Stomach (tissue), 8 donors: ENCODE measurements at regions not wholly inside any gene's neighbourhood (a gene's known extent, or its start where the extent isn't known, plus 50 kb on each side); places are given as distances from the start of the nearest gene placed in this dataset.

Experiments
- DNase-seq, 2 donors: peaks; one replicate each; pipeline versions ENCODE4 v3.0.0 to v3.0.0-alpha.2; 2013 to 2019
- H3K27ac ChIP-seq, 5 donors: fragments of 200-600 bp in 4 of 5; sonication (generic) in 4 of 5; one replicate each; pipeline ENCODE4 v1.5.1; 2013 to 2019; ENCODE audit warnings: mild to moderate bottlenecking in 1 of 5, moderate library complexity in 1 of 5
- H3K27me3 ChIP-seq, 3 donors: fragments of 200-600 bp; sonication (generic); one replicate each; pipeline ENCODE4 v1.5.1; 2017 to 2019; ENCODE audit warnings: mixed run types in 1 of 3
- H3K36me3 ChIP-seq, 4 donors: fragments of 200-600 bp; sonication (generic); 1 replicate in 3 of 4; 2 replicates in 1 of 4; pipeline ENCODE4 v1.5.1; 2016 to 2019
- H3K4me1 ChIP-seq, 4 donors: fragments of 200-600 bp; sonication (generic); one replicate each; pipeline ENCODE4 v1.5.1; 2016 to 2019
- H3K4me3 ChIP-seq, 4 donors: fragments of 200-600 bp; sonication (generic) in 3 of 4; one replicate each; pipeline ENCODE4 v1.5.1; 2016 to 2019; ENCODE audit warnings: mild to moderate bottlenecking in 1 of 4
- H3K9me3 ChIP-seq, 4 donors: fragments of 200-600 bp; sonication (generic); one replicate each; pipeline ENCODE4 v1.5.1; 2016 to 2019
- EP300 ChIP-seq: sonication (generic); formaldehyde crosslinking; IDR thresholded peaks from one replicate; pipeline ENCODE4 v1.6.1; 2017; ENCODE audit warnings: antibody characterized with exemption
- POLR2A ChIP-seq, 4 donors: fragments of 450-650 bp; IDR thresholded peaks; one replicate each; pipeline ENCODE4 v1.6.1; 2016; ENCODE audit warnings: antibody characterized with exemption in 4 of 4, control low read depth in 2 of 4, mild to moderate bottlenecking in 1 of 4, moderate library complexity in 1 of 4
- POLR2AphosphoS5 ChIP-seq, 3 donors: sonication (generic); formaldehyde crosslinking; IDR thresholded peaks; one replicate each; pipeline ENCODE4 v1.6.1; 2016; ENCODE audit warnings: antibody characterized with exemption in 3 of 3
- WGBS, 5 donors: extraction: QIAGEN DNeasy Blood & Tissue Kit in 3 of 5; methylation state at CpG; one replicate each; pipeline versions ENCODE4 v1.1.5 to v1.1.7; 2013 to 2018; 5-methylcytosine and 5-hydroxymethylcytosine counted together
- intact Hi-C: fragments of 100-400 bp; cut with DNase I; formaldehyde crosslinking; loops from one replicate; pipeline ENCODE4 v1.15.1; 2023; ENCODE audit warnings: low total_unique reads
- TF ChIP-seq, protein P1 (sequence below), 7 experiments: fragments of 450-650 bp in 4 of 7; fragments of 200-600 bp in 3 of 7; sonication (generic) in 3 of 7; IDR thresholded peaks; one replicate each; pipeline ENCODE4 v1.5.1; 2016 to 2019; ENCODE audit warnings: antibody characterized with exemption in 7 of 7, control low read depth in 2 of 7, mild to moderate bottlenecking in 1 of 7
- donor health status: healthy with polysubstance abuse.
- donor health status: Bipolar disorder and iron deficiency.
- donor health status: healthy.

DNA sequence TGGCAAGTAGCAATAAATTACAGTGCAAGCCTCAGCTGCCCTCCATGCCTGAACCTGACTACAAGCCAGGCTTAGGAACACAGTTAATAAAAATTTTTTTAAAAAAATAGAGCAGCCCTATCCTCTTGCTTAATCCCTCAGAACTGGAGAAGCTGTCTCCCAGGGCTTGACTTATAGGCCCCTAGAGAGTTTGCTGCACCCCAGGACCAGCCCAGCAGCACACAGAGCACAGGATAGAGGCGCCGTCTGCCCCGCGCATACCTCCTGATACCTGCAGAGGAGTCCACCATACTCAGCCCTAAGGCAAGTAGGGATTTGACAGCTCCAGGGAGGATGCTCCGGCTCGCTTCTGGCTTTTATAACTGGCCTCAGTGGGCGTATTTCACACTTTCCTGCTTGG, 548.6 kb upstream of the RAB6C start:
- no peak for DNase-seq

DNA sequence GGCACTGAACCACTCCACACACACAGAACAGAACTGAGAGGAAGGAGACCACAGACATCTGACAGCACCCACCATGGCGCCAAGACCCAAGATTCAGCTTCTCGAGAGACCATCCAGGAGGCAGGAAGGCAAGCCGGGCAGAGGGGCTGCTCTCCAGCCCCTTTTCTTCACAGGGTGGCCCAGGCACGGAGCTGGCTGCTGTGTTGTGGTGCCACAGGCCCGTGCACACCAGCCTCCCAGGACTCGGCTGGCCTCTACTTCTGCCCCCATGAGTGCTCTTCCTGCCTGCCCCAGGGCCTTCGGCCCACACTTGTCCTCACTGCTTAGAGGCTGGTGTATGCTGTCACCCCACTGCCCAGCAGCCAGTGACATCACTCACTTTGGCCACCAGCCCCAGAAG, 547.6 kb upstream of the RAB6C start:
- Histone ChIP-seq H3K9me3 (no peaks in the 10 kb centered on the region), H3K36me3 (no peaks in the 10 kb centered on the region), H3K4me3 (no peak overlapping the region), H3K4me1 (no peaks in the 10 kb centered on the region), H3K27me3 (no peaks in the 10 kb centered on the region), H3K27ac (no peak overlapping the region)
- no peak for DNase-seq
- TF ChIP-seq POLR2A (IDR thresholded peaks at IDR 0.05) = no peak
- TF ChIP-seq EP300 = no peak
- TF ChIP-seq, protein P1, sequence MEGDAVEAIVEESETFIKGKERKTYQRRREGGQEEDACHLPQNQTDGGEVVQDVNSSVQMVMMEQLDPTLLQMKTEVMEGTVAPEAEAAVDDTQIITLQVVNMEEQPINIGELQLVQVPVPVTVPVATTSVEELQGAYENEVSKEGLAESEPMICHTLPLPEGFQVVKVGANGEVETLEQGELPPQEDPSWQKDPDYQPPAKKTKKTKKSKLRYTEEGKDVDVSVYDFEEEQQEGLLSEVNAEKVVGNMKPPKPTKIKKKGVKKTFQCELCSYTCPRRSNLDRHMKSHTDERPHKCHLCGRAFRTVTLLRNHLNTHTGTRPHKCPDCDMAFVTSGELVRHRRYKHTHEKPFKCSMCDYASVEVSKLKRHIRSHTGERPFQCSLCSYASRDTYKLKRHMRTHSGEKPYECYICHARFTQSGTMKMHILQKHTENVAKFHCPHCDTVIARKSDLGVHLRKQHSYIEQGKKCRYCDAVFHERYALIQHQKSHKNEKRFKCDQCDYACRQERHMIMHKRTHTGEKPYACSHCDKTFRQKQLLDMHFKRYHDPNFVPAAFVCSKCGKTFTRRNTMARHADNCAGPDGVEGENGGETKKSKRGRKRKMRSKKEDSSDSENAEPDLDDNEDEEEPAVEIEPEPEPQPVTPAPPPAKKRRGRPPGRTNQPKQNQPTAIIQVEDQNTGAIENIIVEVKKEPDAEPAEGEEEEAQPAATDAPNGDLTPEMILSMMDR (IDR thresholded peaks at IDR 0.05) = no peak
- no peak for TF ChIP-seq POLR2AphosphoS5 (IDR thresholded peaks at IDR 0.05)
- intact Hi-C loops = no loop called here
- WGBS, 5 donors = 80 to 100% (median 85%) methylated on average over 2 to 7 of the region's 7 CpGs

More for the DNA sequence above, 548.6 kb upstream of the RAB6C start:
- H3K4me1 ChIP-seq = no peaks in the 10 kb centered on the region
- no peaks in the 10 kb centered on the region for H3K9me3 ChIP-seq
- TF ChIP-seq EP300 (no peak), POLR2AphosphoS5 (IDR thresholded peaks at IDR 0.05) (no peak), POLR2A (IDR thresholded peaks at IDR 0.05) (no peak)
- TF ChIP-seq, protein P1 (IDR thresholded peaks at IDR 0.05) = no peak
- intact Hi-C loops = no loop called here
- H3K27ac ChIP-seq = no peak overlapping the region
- 78 to 88% (median 80%) methylated on average over 7 of the region's 7 CpGs for WGBS, 5 donors
- H3K4me3 ChIP-seq = no peak overlapping the region
- no peaks in the 10 kb centered on the region for H3K27me3 ChIP-seq
- no peaks in the 10 kb centered on the region for H3K36me3 ChIP-seq

DNA sequence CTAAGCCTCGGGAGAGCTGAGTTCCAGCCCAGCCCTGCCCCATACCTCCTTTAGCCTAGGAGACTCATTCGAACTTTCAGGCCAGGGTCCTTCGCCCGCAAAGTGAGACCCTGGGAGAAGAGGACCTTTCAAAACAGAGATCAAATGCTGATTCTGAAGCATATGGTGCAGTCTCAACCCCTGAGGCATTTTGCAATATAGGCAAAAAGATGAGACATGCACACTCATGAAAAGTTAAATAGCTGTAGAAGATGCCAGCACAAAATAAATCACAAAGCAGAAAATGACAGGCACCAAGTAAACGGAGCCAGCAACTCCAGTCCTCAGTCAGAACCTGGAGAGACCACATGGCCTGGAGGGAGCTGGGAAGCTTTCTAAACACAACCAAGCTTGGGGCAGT, 542.7 kb upstream of the RAB6C start:
- no peak for TF ChIP-seq EP300
- no peak for TF ChIP-seq POLR2AphosphoS5 (IDR thresholded peaks at IDR 0.05)
- TF ChIP-seq, protein P1 (IDR thresholded peaks at IDR 0.05) = no peak
- TF ChIP-seq POLR2A (IDR thresholded peaks at IDR 0.05) = no peak
- no peaks in the 10 kb centered on the region for H3K9me3 ChIP-seq
- no peaks in the 10 kb centered on the region for H3K36me3 ChIP-seq
- intact Hi-C loops = no loop called here
- H3K27ac ChIP-seq = no peak overlapping the region
- no peak for DNase-seq
- no peak overlapping the region for H3K4me3 ChIP-seq
- 61 to 74% (median 61%) methylated on average over 5 of the region's 5 CpGs for WGBS, 5 donors
- peaks cover 0 to 16% (median 0%) of the 10 kb centered on the region in 3 donors for H3K27me3 ChIP-seq
- no peaks in the 10 kb centered on the region for H3K4me1 ChIP-seq

DNA sequence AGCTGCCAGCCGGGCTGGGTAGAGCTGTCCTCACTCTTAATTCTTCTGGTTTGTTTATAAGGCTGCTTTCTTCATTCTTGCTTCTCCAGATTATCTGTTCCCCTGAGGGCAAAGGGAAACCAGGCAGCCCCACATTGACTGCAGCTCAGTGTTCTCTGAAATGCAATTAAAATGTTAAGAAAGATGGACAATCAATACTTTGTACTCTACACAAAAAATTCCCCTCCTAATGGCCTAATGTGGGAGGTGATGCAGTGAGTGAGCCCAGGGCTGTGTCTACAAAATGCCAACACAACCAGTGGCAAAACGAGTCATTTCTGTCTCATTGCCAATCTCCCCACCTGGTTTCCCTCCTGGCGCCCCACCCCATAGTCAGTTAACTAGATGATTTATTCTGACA, 541.7 kb upstream of the RAB6C start:
- H3K27me3 ChIP-seq = peaks cover 0 to 16% (median 0%) of the 10 kb centered on the region in 3 donors
- DNase-seq = peak in 1 of 2 donors; percentile 12
- TF ChIP-seq EP300 (no peak), POLR2AphosphoS5 (IDR thresholded peaks at IDR 0.05) (no peak), POLR2A (IDR thresholded peaks at IDR 0.05) (no peak)
- TF ChIP-seq, protein P1 (IDR thresholded peaks at IDR 0.05) = no peak
- no peak overlapping the region for H3K27ac ChIP-seq
- intact Hi-C loops = no loop called here
- 60 to 67% (median 62%) methylated on average over 3 of the region's 3 CpGs for WGBS, 5 donors
- H3K36me3 ChIP-seq = no peaks in the 10 kb centered on the region
- H3K4me3 ChIP-seq = no peak overlapping the region
- H3K9me3 ChIP-seq = no peaks in the 10 kb centered on the region
- H3K4me1 ChIP-seq = no peaks in the 10 kb centered on the region
